Sciatic nerve (tissue), 2 donors: ENCODE measurements at regions not wholly inside any gene's neighbourhood (a gene's known extent, or its start where the extent isn't known, plus 50 kb on each side); places are given as distances from the start of the nearest gene placed in this dataset.

Source experiments
- ATAC-seq: fragments of 200-7000 bp; cut with Tn5 transposase; one replicate; pipeline ENCODE4 v1.9.1; 2020; ENCODE audit warnings: mild to moderate bottlenecking, moderate library complexity
- DNase-seq: peaks from one replicate; pipeline ENCODE4 v3.0.0-alpha.2; 2020; ENCODE audit warnings: low spot score
- intact Hi-C: fragments of 100-400 bp; cut with DNase I; formaldehyde crosslinking; loops from one replicate; pipeline ENCODE4 v1.14.2; 2022
- donor health status: DM: no; HTN: no; CAD: no.
- donor health status: DM: no; HTN: no; CAD: no.

GRCh38 chr6:19635728-19636127, 201.4 kb upstream of the ID4 start:
- intact Hi-C loops: no loop called here
- DNase-seq (no peak), ATAC-seq (no peak)

GRCh38 chr6:19637010-19637409, 200.2 kb upstream of the ID4 start:
- intact Hi-C loops: no loop called here
- DNase-seq (no peak), ATAC-seq (no peak)

GRCh38 chr6:19638931-19639330, 198.2 kb upstream of the ID4 start:
- no peak for ATAC-seq
- no peak for DNase-seq
- intact Hi-C loops: no loop called here

GRCh38 chr6:19643287-19643686, 193.9 kb upstream of the ID4 start:
- ATAC-seq: no peak
- no peak for DNase-seq
- intact Hi-C loops: no loop called here

- ATAC-seq (no peak), DNase-seq (no peak)
- intact Hi-C loops: no loop called here
Measured at GRCh38 chr6:19643713-19644112, 193.5 kb upstream of the ID4 start.

GRCh38 chr6:19655744-19656143, 181.4 kb upstream of the ID4 start:
- no peak for ATAC-seq
- DNase-seq: no peak
- intact Hi-C loops: no loop called here

- ATAC-seq: no peak
- no peak for DNase-seq
- intact Hi-C loops: no loop called here
Measured at GRCh38 chr6:19660123-19660910, 176.9 kb upstream of the ID4 start.

- no peak for DNase-seq
- intact Hi-C loops: no loop called here
Measured at GRCh38 chr6:19662911-19663310, 174.3 kb upstream of the ID4 start.

GRCh38 chr6:19663479-19663878, 173.7 kb upstream of the ID4 start:
- DNase-seq (no peak), ATAC-seq (no peak)
- intact Hi-C loops: no loop called here

More at GRCh38 chr6:19662911-19663310, 174.3 kb upstream of the ID4 start:
- ATAC-seq: no peak

GRCh38 chr6:19664050-19664449, 173.1 kb upstream of the ID4 start:
- DNase-seq (no peak), ATAC-seq (no peak)
- intact Hi-C loops: no loop called here

GRCh38 chr6:19664878-19665612, 172.1 kb upstream of the ID4 start:
- intact Hi-C loops: no loop called here
- no peak for ATAC-seq
- DNase-seq: no peak

- intact Hi-C loops: no loop called here
- ATAC-seq: no peak
Measured at GRCh38 chr6:19665613-19665909, 171.6 kb upstream of the ID4 start.

GRCh38 chr6:19668710-19669109, 168.5 kb upstream of the ID4 start:
- DNase-seq (no peak), ATAC-seq (no peak)
- intact Hi-C loops: no loop called here

More at GRCh38 chr6:19665613-19665909, 171.6 kb upstream of the ID4 start:
- DNase-seq: no peak

- intact Hi-C loops: no loop called here
- ATAC-seq (no peak), DNase-seq (no peak)
Measured at GRCh38 chr6:19669206-19669605, 168.0 kb upstream of the ID4 start.

GRCh38 chr6:19682859-19683258, 154.3 kb upstream of the ID4 start:
- intact Hi-C loops: no loop called here
- DNase-seq (no peak), ATAC-seq (no peak)

GRCh38 chr6:19690325-19691075, 146.7 kb upstream of the ID4 start:
- no peak for DNase-seq
- no peak for ATAC-seq
- intact Hi-C loops: no loop called here

- ATAC-seq (peak; percentile 42), DNase-seq (no peak)
- intact Hi-C loops: no loop called here
Measured at GRCh38 chr6:19691465-19692167, 145.6 kb upstream of the ID4 start.

- intact Hi-C loops: no loop called here
- ATAC-seq: no peak
- no peak for DNase-seq
Measured at GRCh38 chr6:19692506-19693298, 144.5 kb upstream of the ID4 start.

GRCh38 chr6:19694697-19695096, 142.5 kb upstream of the ID4 start:
- intact Hi-C loops: no loop called here
- DNase-seq: no peak
- ATAC-seq: no peak
